ENCODE measurements at regions not wholly inside any gene's neighbourhood (a gene's known extent, or its start where the extent isn't known, plus 50 kb on each side); places are given as distances from the start of the nearest gene placed in this dataset.
"Not testable (repeated sequence)": the region's sequence is repeated elsewhere in the genome, so short reads cannot be mapped to it uniquely, and the experiment has no call there.

DNA sequence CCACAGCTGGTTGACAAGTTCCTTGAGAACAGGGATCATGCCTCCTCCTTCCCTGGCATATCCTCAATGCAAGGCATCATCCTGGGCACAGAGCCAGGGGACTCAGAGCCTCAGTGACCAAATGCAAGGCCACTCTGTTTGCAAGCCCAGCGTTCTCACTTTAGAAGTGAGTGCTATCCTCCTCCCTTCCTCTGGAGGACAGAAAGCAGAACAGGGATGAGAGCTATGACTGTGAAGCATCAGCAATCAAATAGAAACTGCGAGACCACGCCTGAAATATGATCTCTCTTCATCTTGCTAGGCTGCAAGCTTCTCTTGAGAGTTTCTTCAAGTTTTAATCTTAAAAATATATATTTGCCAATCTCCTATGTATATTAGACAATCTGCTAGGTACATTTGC is 119.8 kb downstream of the LRATD1 start:
- no peak for DNase-seq (ENCODE audit: low spot score)

DNA sequence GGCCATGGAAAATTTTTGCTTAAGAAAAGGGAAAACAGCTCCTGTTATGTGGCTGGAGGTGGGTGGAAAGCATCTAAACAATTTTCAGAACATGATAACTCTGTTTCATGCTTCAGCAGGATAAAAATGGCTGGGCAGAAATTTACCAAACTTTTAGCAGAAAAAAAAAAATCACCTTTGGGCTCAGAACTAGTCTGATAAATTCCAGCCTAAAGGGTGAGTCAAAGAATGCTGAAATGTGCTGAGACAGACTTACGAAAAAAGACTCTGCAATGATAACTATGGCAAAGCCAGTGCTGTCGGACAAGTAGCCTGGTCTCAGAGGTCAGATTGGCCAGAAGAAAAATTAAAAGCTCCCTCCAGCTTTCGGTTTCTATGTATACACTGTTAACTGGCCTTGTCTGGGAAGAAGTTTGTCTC is 123.6 kb downstream of the LRATD1 start:
- no peak for DNase-seq (ENCODE audit: low spot score)

DNA sequence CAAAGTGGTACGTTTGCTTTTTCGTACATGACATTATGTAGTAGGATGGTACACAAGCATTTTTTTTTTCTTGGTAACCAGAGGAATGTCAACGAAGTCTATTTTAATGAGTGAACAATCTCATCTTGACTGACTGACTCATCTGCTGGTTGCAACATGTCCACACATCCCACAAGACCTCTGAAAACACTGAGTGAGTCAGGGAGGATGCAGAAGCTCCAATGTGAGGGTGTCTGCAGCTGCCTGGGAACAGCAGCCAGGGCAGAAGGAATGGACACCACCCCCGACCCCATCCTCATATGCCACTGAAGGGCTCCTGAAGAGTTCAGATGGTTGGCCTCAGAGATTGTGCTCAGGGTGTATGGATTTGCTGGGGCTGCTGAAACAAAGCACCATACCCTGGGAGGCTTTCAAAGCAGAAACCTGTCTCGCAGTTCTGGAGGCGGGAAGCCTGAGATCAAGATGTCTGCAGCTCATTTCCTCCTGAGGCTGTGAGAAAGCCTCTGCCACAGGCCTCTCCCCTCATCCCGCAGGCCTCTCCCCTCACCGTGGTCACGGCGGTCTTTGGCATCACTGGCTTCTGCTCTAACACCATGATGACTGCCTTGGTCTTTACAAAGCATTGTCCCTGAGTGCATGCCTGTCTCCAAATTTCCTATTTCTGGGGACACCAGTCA is 124.6 kb downstream of the LRATD1 start:
- DNase-seq (ENCODE audit: low spot score): no peak

DNA sequence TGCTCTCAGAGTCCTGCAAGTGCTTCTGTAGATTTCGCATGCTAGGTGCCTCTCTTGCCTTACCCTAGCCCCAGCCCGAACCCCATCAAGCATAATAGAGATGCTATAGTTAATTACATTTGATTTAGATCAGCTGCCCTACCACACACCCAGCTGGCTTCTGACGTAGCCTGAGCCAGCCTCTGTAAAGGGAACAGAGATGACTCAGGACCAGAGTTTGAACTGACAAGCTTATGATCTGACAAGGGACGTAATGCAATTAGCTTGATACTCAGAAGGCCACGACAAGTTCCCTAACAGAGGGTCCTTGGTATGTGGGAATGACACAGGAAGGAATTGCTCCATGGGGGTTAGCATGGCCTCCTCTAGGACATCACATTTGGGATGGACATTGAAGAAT is 126.6 kb downstream of the LRATD1 start:
- no peak for DNase-seq (ENCODE audit: low spot score)

- DNase-seq (ENCODE audit: low spot score): no peak
Measured at GRCh38 chr2:14760169-14760568, 127.7 kb downstream of the LRATD1 start.

- no peak for DNase-seq (ENCODE audit: low spot score)
Measured at GRCh38 chr2:14761118-14761517, 128.6 kb downstream of the LRATD1 start.

GRCh38 chr2:14773696-14774095 is 141.2 kb downstream of the LRATD1 start:
- no peak for DNase-seq (ENCODE audit: low spot score)

DNA sequence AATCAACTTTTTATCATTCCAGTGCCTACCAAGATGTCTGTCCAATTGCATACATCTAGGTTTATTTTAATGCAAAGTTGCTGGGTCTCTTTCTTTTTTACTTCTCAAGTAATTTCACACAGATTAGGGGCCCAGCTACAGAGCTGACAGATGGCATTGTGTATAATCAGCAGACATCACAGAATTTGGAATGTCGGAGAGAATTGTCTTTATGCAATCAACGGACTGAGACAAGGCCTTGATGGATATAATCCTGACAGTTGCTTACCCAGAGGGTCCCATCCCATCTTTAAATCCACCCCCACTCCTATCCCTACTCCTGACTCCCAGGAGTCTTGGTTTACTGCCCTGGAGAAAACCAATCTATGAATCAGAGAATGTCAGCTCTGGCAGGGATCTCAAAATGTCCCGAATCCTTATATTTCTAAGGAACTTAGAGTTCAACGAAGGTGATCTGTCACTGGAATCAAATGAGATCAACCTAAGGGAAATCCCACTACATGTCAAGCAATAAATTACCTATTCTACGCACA is 142.0 kb downstream of the LRATD1 start:
- no peak for DNase-seq (ENCODE audit: low spot score)

- no peak for DNase-seq (ENCODE audit: low spot score)
Measured at GRCh38 chr2:14776216-14776615, 143.7 kb downstream of the LRATD1 start.

- no peak for DNase-seq (ENCODE audit: low spot score)
Measured at GRCh38 chr2:14778015-14778414, 145.5 kb downstream of the LRATD1 start.

- DNase-seq (ENCODE audit: low spot score): no peak
Measured at GRCh38 chr2:14779252-14779651, 146.7 kb downstream of the LRATD1 start.

GRCh38 chr2:14781142-14781541 is 148.6 kb downstream of the LRATD1 start:
- DNase-seq (ENCODE audit: low spot score): no peak

DNA sequence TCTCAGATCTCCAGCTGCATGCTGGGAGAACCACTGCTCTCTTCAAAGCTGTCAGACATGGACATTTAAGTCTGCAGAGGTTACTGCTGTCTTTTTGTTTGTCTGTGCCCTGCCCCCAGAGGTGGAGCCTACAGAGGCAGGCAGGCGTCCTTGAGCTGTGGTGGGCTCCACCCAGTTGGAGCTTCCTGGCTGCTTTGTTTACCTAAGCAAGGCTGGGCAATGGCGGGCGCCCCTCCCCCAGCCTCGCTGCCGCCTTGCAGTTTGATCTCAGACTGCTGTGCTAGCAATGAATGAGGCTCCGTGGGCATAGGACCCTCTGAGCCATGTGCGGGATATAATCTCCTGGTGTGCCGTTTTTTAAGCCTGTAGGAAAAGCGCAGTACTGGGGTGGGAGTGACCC is 156.3 kb downstream of the LRATD1 start:
- DNase-seq (ENCODE audit: low spot score): not testable (repeated sequence)

GRCh38 chr2:14790041-14790640 is 157.6 kb downstream of the LRATD1 start:
- no peak for DNase-seq (ENCODE audit: low spot score)

DNA sequence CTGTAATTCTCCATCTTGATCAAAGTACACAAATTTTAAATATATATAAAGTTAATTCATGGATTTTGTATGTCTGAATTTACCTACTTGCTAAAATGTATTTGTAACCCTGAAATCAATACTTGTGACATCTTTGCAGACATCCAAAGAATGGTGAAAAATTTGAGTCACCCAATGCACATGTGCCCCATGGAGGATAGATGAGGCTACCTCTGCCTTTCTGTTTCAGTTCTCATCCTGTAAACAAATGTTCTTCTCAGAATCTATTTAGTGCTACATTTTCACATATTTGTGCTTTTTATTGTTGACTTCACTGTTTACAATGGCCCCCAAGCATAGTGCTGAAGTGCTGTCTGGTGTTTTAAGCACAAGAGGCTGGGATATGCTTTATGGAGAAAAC is 171.5 kb downstream of the LRATD1 start:
- no peak for DNase-seq (ENCODE audit: low spot score)

GRCh38 chr2:14804902-14805301 is 172.4 kb downstream of the LRATD1 start:
- DNase-seq (ENCODE audit: low spot score): no peak

DNA sequence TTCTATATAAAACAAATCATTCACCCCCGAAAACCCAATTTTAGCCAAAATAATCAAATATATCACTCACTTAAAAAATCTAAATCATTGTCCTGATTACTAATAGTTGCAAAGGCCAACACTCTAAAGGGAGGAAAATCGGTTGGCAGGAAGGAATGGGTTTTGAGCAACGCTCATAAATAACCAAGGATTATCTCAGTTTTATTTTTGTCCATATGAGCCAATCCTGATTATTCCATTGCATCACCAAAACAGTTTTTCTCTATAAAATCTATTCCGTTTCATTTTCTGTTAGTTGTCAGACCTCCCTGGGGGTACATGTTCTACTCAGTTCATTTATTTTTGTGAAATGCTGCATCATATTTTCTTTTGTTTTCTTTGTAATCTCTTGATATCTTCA is 174.1 kb downstream of the LRATD1 start:
- DNase-seq (ENCODE audit: low spot score): no peak

DNA sequence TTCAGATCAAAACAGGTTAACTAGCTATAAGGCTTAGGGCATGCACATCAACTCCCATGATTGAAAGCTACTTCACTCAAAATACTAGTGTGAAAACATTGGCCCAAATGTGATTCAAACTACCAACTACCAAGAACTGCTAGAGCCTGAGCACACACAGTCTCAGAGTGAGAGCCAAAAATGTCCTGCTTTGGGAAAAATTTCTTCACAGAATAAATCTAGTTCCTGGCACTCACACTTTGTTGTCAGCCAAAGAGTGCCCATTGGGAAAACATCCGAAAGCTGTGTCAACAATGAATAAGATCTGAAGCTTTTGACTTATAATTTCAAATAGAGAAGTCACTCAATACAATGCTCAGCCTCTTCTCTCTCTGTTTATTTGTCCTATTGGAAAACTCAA is 182.7 kb downstream of the LRATD1 start:
- DNase-seq (ENCODE audit: low spot score): peak; percentile 5

DNA sequence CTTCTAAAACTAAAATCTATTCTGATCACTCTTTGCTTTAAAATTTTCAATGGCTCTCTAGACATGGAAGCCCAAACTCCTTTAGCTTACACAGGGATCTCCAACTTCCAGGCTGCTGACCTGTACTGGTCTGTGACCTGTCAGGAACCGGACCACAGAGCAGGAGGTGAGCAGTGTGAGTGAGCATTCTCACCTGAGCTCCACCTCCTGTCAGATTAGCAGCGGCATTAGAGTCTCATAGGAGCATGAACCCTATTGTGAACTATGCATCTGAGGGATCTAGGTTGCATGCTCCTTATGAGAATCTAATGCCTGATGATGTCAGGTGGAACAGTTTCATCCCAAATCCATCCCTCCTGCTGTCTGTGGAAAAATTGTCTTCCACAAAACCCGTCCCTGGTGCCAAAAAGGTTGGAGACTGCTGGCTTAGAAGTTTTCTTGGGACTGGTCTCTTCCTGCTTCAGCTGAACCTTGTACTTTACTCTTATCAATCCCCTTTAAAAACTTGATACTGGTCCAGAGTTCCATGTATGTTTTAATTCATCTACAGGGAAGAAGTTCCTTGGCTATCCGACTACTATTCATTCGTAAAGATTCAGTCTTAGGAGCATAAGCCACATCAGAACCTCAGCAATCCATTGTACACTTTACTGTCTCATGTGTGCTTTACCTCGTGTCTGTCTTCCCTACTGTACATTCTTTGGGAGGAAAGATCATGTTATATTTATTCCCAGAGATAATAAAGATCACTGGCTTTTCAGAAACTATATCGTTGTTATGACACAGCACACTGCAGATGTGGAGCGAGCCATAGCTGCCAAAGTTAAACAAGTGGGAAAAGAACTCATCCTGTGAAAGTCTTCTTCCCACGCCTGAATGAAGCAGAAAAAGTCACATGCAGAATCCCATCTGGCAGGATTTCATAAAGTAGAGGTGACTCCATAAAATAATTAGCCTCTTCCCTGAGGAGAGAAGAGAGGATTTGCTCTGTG is 183.8 kb downstream of the LRATD1 start:
- no peak for DNase-seq (ENCODE audit: low spot score)

- DNase-seq (ENCODE audit: low spot score): no peak
Measured at GRCh38 chr2:14817848-14818247, 185.3 kb downstream of the LRATD1 start.

DNA sequence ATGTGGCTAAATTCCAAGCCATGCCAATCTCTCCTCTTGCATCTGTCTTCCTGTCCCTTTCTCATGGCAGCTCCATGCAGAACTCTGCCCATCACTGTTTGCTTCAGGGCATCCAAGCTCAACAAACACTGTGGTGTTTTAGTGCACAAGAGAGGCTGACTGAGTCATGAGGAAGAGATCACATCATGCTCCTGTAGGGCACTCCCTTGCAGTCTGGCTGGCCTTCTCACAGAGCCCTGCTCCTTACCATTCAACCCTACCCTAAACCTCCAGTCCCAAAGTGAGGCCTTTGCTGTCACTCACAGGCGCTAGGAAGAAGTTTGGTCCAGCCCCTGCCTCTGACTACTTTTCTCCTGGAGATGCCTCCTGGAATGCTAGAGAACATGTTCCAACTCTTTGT is 194.0 kb downstream of the LRATD1 start:
- no peak for DNase-seq (ENCODE audit: low spot score)

DNA sequence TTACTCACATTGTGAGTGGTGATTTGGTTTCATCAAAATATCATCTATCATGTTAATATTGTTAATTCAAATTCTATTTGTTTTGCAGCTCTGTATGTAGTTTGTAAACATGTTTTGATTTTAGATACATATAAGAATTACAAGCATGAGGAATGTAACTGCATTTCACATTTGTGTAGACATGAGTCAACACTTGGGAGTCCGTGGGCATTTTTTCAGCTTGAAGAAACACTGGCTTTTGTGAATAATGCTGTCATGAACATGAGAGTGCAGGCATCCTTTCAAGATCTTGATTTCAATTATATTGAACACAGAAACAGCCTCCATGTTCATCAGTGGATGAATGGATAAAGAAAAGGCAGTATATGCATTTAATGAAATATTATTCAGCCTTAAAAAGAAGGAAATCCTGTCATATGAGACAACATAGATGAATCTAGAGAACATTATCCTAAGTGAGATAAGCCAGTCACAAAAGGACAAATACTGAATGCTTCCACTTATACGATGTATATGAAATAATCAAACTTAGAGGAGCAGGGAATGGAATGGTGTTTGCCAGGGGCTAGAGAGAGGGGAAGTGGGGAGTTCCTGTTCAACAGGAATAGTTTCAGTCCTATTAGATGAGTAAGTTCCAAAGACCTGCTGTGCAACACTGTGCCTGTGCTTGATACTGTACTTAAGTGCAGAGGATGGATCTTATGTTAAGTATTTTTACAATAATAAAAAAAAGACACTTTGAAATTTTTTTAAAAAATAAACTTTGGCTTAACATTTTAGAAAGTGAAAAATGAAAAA is 194.9 kb downstream of the LRATD1 start:
- DNase-seq (ENCODE audit: low spot score): no peak

All from pons (tissue), 1 donor.